ENCODE measurements at regions not wholly inside any gene's neighbourhood (a gene's known extent, or its start where the extent isn't known, plus 50 kb on each side); places are given as distances from the start of the nearest gene placed in this dataset.

DNA sequence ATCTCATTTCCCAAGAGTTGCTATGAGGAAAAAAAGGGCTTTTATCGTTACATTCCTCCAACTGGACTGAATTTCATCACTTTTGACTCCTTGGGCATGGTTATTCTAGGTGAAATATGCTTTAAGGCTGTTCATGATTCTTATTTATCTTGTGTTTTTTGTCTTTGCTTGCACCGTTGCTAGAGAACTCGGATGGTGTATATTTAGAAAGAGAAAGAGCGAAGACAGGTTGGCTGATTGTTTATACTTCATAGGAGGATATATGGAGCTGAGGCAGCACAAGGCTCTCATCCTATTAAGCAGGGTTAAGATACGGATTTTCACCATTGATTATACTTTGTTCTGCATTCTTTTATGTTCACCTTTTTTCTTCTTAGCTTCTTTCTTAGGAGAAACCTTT lies 94.9 kb upstream of the GEMIN8 start:
- no peak overlapping the region for H3K9ac ChIP-seq (ENCODE audit: low read length)
- no peaks in the 10 kb centered on the region for H3K9me2 ChIP-seq (ENCODE audit: insufficient read depth, low read length)
- H3F3A ChIP-seq (ENCODE audit: insufficient read depth, low read length, poor library complexity, severe bottlenecking) = no peaks in the 10 kb centered on the region
- no peaks in the 10 kb centered on the region for H3K79me2 ChIP-seq (replicated peaks; ENCODE audit: insufficient read depth, low read length)
- TF ChIP-seq, protein P1, sequence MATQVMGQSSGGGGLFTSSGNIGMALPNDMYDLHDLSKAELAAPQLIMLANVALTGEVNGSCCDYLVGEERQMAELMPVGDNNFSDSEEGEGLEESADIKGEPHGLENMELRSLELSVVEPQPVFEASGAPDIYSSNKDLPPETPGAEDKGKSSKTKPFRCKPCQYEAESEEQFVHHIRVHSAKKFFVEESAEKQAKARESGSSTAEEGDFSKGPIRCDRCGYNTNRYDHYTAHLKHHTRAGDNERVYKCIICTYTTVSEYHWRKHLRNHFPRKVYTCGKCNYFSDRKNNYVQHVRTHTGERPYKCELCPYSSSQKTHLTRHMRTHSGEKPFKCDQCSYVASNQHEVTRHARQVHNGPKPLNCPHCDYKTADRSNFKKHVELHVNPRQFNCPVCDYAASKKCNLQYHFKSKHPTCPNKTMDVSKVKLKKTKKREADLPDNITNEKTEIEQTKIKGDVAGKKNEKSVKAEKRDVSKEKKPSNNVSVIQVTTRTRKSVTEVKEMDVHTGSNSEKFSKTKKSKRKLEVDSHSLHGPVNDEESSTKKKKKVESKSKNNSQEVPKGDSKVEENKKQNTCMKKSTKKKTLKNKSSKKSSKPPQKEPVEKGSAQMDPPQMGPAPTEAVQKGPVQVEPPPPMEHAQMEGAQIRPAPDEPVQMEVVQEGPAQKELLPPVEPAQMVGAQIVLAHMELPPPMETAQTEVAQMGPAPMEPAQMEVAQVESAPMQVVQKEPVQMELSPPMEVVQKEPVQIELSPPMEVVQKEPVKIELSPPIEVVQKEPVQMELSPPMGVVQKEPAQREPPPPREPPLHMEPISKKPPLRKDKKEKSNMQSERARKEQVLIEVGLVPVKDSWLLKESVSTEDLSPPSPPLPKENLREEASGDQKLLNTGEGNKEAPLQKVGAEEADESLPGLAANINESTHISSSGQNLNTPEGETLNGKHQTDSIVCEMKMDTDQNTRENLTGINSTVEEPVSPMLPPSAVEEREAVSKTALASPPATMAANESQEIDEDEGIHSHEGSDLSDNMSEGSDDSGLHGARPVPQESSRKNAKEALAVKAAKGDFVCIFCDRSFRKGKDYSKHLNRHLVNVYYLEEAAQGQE (IDR thresholded peaks at IDR 0.05; ENCODE audit: borderline replicate concordance) = no peak
- TF ChIP-seq RAD21 (conservative IDR thresholded peaks at IDR 0.05) (no peak), SMC3 (conservative IDR thresholded peaks at IDR 0.05; ENCODE audit: poor library complexity) (no peak), TAF1 (IDR thresholded peaks at IDR 0.05; ENCODE audit: low read depth) (no peak), POLR2AphosphoS5 (IDR thresholded peaks at IDR 0.05) (no peak), CTCF (IDR thresholded peaks at IDR 0.05; ENCODE audit: poor library complexity, severe bottlenecking) (no peak), EZH2 (IDR thresholded peaks at IDR 0.05; ENCODE audit: borderline replicate concordance, insufficient read depth, low read length, poor library complexity, severe bottlenecking) (no peak), EP300 (conservative IDR thresholded peaks at IDR 0.05; ENCODE audit: poor library complexity, severe bottlenecking) (no peak), MXI1 (conservative IDR thresholded peaks at IDR 0.05; ENCODE audit: poor library complexity, severe bottlenecking) (no peak)
- H3K9me3 ChIP-seq (ENCODE audit: low read length) = no peaks in the 10 kb centered on the region
- no peak overlapping the region for H2AFZ ChIP-seq (ENCODE audit: low read depth, low read length)
- H3K27me3 ChIP-seq (ENCODE audit: insufficient read depth, low read depth, low read length) = no peaks in the 10 kb centered on the region
- H3K36me3 ChIP-seq (ENCODE audit: insufficient read depth, low read length) = no peaks in the 10 kb centered on the region
- no peak overlapping the region for H3K4me3 ChIP-seq (ENCODE audit: low read length)
- H4K20me1 ChIP-seq (ENCODE audit: insufficient read depth) = no peaks in the 10 kb centered on the region
- no peak overlapping the region for H3K4me2 ChIP-seq (ENCODE audit: low read length)
- no peak overlapping the region for H3K27ac ChIP-seq (ENCODE audit: low read length)

GRCh38 chrX:14095702-14096101 lies 66.0 kb upstream of the GEMIN8 start:
- Histone ChIP-seq H3K9ac (ENCODE audit: low read length) (no peak overlapping the region), H2AFZ (ENCODE audit: low read depth, low read length) (no peak overlapping the region)

More at GRCh38 chrX:14095702-14096101, 66.0 kb upstream of the GEMIN8 start:
- Histone ChIP-seq H3F3A (ENCODE audit: insufficient read depth, low read length, poor library complexity, severe bottlenecking) (no peaks in the 10 kb centered on the region), H3K79me2 (replicated peaks; ENCODE audit: insufficient read depth, low read length) (no peaks in the 10 kb centered on the region), H3K27ac (ENCODE audit: low read length) (no peak overlapping the region), H3K27me3 (ENCODE audit: insufficient read depth, low read depth, low read length) (no peaks in the 10 kb centered on the region), H3K36me3 (ENCODE audit: insufficient read depth, low read length) (no peaks in the 10 kb centered on the region), H4K20me1 (ENCODE audit: insufficient read depth) (no peaks in the 10 kb centered on the region), H3K4me3 (ENCODE audit: low read length) (no peak overlapping the region), H3K4me2 (ENCODE audit: low read length) (no peak overlapping the region), H3K9me3 (ENCODE audit: low read length) (no peaks in the 10 kb centered on the region), H3K9me2 (ENCODE audit: insufficient read depth, low read length) (no peaks in the 10 kb centered on the region)
- TF ChIP-seq RAD21 (conservative IDR thresholded peaks at IDR 0.05) (peak; percentile 85), SMC3 (conservative IDR thresholded peaks at IDR 0.05; ENCODE audit: poor library complexity) (peak; percentile 89), CTCF (IDR thresholded peaks at IDR 0.05; ENCODE audit: poor library complexity, severe bottlenecking) (peak; percentile 78)
- TF ChIP-seq, protein P1 (IDR thresholded peaks at IDR 0.05; ENCODE audit: borderline replicate concordance) = no peak
